ENCODE measurements at regions not wholly inside any gene's neighbourhood (a gene's known extent, or its start where the extent isn't known, plus 50 kb on each side); places are given as distances from the start of the nearest gene placed in this dataset.
A peak's percentile ranks its signal among the peaks of the same experiment; 100 is the strongest.

GRCh38 chr21:14313300-14313699 is 69.6 kb downstream of the HSPA13 start:
- H3K4me1 Mint-ChIP-seq, result peaks cover 8 to 13% of the 10 kb centered on the region in 2 experiments
- H3K4me3 Mint-ChIP-seq, result no peak overlapping the region
- H2AFZ ChIP-seq (ENCODE audit: low read length), result no peak overlapping the region
- no peak overlapping the region for H3K18ac ChIP-seq (ENCODE audit: insufficient read length, low read depth, low read length)
- H2BK5ac ChIP-seq (ENCODE audit: insufficient read length, low read length), result no peak overlapping the region
- TF ChIP-seq CTCF (conservative IDR thresholded peaks at IDR 0.05), result no peak
- no peaks in the 10 kb centered on the region for H3K79me1 ChIP-seq (ENCODE audit: insufficient read depth, low read depth, low read length, poor library complexity, severe bottlenecking)
- H4K91ac ChIP-seq (ENCODE audit: insufficient read length, low read depth, low read length), result no peak overlapping the region
- H3K9ac ChIP-seq (ENCODE audit: extremely low read depth, insufficient read length, low read length), result no peak overlapping the region
- H3K27ac ChIP-seq (ENCODE audit: insufficient read length, low read depth, low read length), result no peak overlapping the region
- no peak overlapping the region for H3K14ac ChIP-seq (ENCODE audit: insufficient read depth, low read length)
- DNase-seq, result no peak
- no peaks in the 10 kb centered on the region for H3K4me1 ChIP-seq (ENCODE audit: insufficient read depth, low read length)
- no peaks in the 10 kb centered on the region for H3K27me3 ChIP-seq (ENCODE audit: insufficient read depth, low read length)
- no peak overlapping the region for H4K5ac ChIP-seq (ENCODE audit: insufficient read length, low read depth, low read length)
- no CpG with 5 or more reads among the region's 8 CpGs for WGBS (ENCODE audit: extremely low coverage, insufficient read length, low lambda C conversion rate)
- no peaks in the 10 kb centered on the region for H3K27me3 Mint-ChIP-seq (ENCODE audit: low read depth)
- peaks cover 10 to 11% of the 10 kb centered on the region in 2 experiments; a peak in 4 of 5 replicates for H3K9me3 Mint-ChIP-seq
- no peaks in the 10 kb centered on the region for H3K9me3 ChIP-seq (ENCODE audit: control insufficient read depth, low read depth, low read length)
- H2AK5ac ChIP-seq (ENCODE audit: insufficient read length, low read length), result no peak overlapping the region
- no peak overlapping the region for H3T11ph ChIP-seq (ENCODE audit: low read length)
- H3K36me3 Mint-ChIP-seq (ENCODE audit: insufficient read depth in 1 of 3, low read depth in 3 of 3), result no peaks in the 10 kb centered on the region
- no peak overlapping the region for H3K23ac ChIP-seq (ENCODE audit: insufficient read length, low read depth, low read length)
- no peak overlapping the region for H2BK15ac ChIP-seq (ENCODE audit: low read depth, low read length)
- no peak overlapping the region for H2BK12ac ChIP-seq (ENCODE audit: insufficient read length, low read depth, low read length)
- 0 out of 7 replicates have a peak overlapping the region, but pooled peaks of 1 of the 3 experiments have one; percentile 47 for H3K27ac Mint-ChIP-seq
- H3K4ac ChIP-seq (ENCODE audit: low read depth, low read length), result no peak overlapping the region
- H3K79me2 ChIP-seq (ENCODE audit: insufficient read depth, low read length), result no peaks in the 10 kb centered on the region
- H3K4me2 ChIP-seq (ENCODE audit: insufficient read depth, insufficient read length, low read length), result no peak overlapping the region
- no peak overlapping the region for H4K8ac ChIP-seq (replicated peaks; ENCODE audit: insufficient read length, low read depth, low read length)
- no peak overlapping the region for H2BK20ac ChIP-seq (ENCODE audit: low read depth, low read length, poor library complexity, severe bottlenecking)
- no peaks in the 10 kb centered on the region for H4K20me1 ChIP-seq (ENCODE audit: control insufficient read depth, insufficient read depth, insufficient read length)
- H3K56ac ChIP-seq (ENCODE audit: insufficient read length, low read depth, low read length), result no peak overlapping the region
- no peak overlapping the region for H2BK120ac ChIP-seq (ENCODE audit: low read depth, low read length, poor library complexity, severe bottlenecking)
- H3K23me2 ChIP-seq (ENCODE audit: insufficient read length, low read depth, low read length, poor library complexity, severe bottlenecking), result no peaks in the 10 kb centered on the region

All from H9 (cell line).